ENCODE measurements at regions not wholly inside any gene's neighbourhood (a gene's known extent, or its start where the extent isn't known, plus 50 kb on each side); places are given as distances from the start of the nearest gene placed in this dataset.
"Not testable (repeated sequence)": the region's sequence is repeated elsewhere in the genome, so short reads cannot be mapped to it uniquely, and the experiment has no call there.

GRCh38 chr17:27210809-27211208 lies 83.1 kb upstream of the WSB1 start:
- not testable (repeated sequence) for DNase-seq

- DNase-seq = no peak
Measured at GRCh38 chr17:27216836-27217235, 77.1 kb upstream of the WSB1 start.

- DNase-seq = peak; percentile 30
Measured at GRCh38 chr17:27217631-27218030, 76.3 kb upstream of the WSB1 start.

- no peak for DNase-seq
Measured at GRCh38 chr17:27218041-27218440, 75.9 kb upstream of the WSB1 start.

GRCh38 chr17:27218719-27219488 lies 75.0 kb upstream of the WSB1 start:
- DNase-seq = no peak

- DNase-seq = no peak
Measured at GRCh38 chr17:27222515-27222914, 71.4 kb upstream of the WSB1 start.

GRCh38 chr17:27224526-27225315 lies 69.2 kb upstream of the WSB1 start:
- DNase-seq = no peak

- no peak for DNase-seq
Measured at GRCh38 chr17:27226611-27227230, 67.2 kb upstream of the WSB1 start.

GRCh38 chr17:27230996-27231395 lies 62.9 kb upstream of the WSB1 start:
- DNase-seq = no peak

- DNase-seq = no peak
Measured at GRCh38 chr17:27232328-27232727, 61.6 kb upstream of the WSB1 start.

GRCh38 chr17:27233059-27233458 lies 60.9 kb upstream of the WSB1 start:
- DNase-seq = no peak

- no peak for DNase-seq
Measured at GRCh38 chr17:27233776-27234175, 60.1 kb upstream of the WSB1 start.

GRCh38 chr17:27236717-27237315 lies 57.1 kb upstream of the WSB1 start:
- DNase-seq = peak; percentile 76

GRCh38 chr17:27237890-27238289 lies 56.0 kb upstream of the WSB1 start:
- no peak for DNase-seq

- DNase-seq = no peak
Measured at GRCh38 chr17:27239046-27239445, 54.9 kb upstream of the WSB1 start.

GRCh38 chr17:27239584-27239983 lies 54.3 kb upstream of the WSB1 start:
- DNase-seq = no peak

GRCh38 chr17:27240086-27240801 lies 53.7 kb upstream of the WSB1 start:
- no peak for DNase-seq

GRCh38 chr17:27240802-27241155 lies 53.1 kb upstream of the WSB1 start:
- DNase-seq = no peak

GRCh38 chr17:27241346-27241946 lies 52.5 kb upstream of the WSB1 start:
- DNase-seq = no peak

- no peak for DNase-seq
Measured at GRCh38 chr17:27242951-27243350, 51.0 kb upstream of the WSB1 start.

- DNase-seq = no peak
Measured at GRCh38 chr17:27244011-27244410, 49.9 kb upstream of the WSB1 start.
